GOT3 (cell line): ENCODE measurements at regions not wholly inside any gene's neighbourhood (a gene's known extent, or its start where the extent isn't known, plus 50 kb on each side); places are given as distances from the start of the nearest gene placed in this dataset.

ENCODE experiments used
- DNase-seq: peaks from one replicate; lab custom pipeline; 2025; ENCODE audit warnings: mixed read lengths; lab: John Stamatoyannopoulos, UW

GRCh38 chr21:41593051-41593759 lies 85.2 kb upstream of the TMPRSS2 start:
- DNase-seq: no peak

DNA sequence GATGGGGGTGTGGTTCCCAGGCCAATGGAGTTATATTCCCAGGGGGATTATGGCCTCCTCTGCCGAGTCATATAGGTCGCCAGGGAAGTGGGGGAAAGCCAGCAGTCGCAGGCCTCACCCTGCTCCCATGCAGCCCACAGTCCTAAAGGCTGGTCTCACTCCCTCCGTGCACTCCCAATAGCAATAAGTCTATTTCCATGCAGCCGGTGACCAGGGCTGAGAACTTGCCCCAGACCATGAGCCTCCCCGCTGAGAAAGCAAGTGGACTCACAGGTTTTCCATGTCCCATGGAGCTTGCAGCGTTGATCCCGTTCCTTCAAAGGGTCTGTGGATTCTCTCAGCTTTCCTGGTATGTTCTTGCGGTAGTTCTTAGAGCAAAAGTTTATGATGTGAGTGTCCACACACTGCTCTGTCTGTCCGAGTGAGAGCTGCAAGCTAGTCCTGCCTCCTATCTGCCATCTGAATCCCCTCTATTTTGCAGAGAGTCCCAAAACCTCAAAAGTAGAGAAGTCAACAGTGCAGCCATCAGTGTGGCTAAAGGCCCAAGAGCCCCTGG lies 81.7 kb upstream of the TMPRSS2 start:
- no peak for DNase-seq

DNA sequence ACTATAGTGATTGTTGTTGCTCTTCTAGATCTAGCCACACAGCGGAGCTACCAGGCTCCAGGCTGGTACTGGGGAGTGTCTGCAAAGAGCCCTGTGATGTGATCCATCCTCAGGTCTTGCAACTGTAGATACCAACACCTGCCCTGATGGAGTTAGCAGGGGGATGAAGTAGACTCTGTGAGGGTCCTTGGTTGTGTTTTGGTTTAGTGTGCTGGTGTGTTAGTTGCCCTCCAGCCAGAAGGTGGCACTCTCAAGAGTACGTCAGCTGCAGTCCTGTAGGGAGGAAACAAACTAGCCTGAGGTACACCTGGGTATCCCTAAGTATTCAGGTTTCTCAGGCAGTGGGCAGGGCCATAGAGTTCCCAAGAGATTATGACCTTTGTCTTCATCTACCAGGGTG lies 81.2 kb upstream of the TMPRSS2 start:
- no peak for DNase-seq

DNA sequence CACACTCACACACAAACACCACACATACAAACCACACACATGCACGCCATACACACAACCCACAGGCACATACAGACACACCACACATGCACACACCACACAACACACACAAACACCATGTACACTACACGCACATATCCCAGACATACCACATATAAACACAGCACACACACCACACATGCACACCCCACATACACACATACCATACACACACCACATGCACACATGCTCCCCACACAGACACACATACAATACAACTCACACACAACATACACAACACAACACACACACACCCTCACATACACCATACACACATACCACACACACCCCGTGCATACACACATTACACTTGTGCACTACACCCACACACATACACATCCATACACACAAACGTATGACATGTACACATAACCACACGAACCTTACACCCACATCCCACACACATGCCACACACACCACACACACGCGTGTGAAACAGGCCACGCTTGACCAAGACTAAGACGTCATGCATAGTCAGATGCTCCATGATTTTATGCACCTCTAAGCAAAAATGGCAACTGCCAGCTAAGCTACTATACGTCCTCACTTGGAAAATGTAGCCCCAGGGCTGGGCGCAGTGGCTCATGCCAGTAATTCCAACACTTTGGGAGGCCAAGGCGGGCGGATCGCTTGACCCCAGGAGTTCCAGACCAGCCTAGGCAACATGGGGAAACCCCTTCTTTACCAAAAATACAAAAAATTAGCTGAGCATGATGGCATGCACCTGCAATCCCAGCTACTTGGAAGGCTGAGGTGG lies 77.4 kb upstream of the TMPRSS2 start:
- no peak for DNase-seq

GRCh38 chr21:41584603-41585176 lies 76.7 kb upstream of the TMPRSS2 start:
- no peak for DNase-seq

DNA sequence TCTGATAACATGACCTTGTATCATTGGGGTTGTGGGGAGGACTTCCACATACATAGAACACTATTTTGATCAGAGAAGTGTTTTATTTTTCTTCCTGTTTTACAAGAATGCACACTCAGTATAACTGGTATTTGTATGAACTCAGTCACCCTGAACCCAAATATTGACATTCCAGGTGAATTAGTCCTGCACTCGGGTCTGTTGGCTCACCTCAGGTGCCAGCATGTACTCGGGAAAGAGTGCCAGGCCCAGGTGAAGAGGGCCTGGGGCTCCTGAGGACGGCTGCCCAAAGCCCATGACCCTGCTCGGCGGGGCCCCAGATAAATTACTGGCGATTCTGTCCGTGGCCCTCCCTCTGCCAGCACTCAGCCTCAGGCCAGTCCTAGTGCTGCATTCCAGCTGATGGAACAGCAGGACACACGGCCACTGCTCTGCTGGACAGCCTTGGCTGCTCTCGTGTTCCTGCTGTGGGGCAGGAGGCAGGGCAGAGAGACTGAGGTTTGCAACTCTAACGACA lies 75.4 kb upstream of the TMPRSS2 start:
- no peak for DNase-seq

GRCh38 chr21:41582866-41583265 lies 74.9 kb upstream of the TMPRSS2 start:
- DNase-seq: no peak

- DNase-seq: no peak
Measured at GRCh38 chr21:41582298-41582840, 74.4 kb upstream of the TMPRSS2 start.

- DNase-seq: no peak
Measured at GRCh38 chr21:41581592-41582228, 73.8 kb upstream of the TMPRSS2 start.

DNA sequence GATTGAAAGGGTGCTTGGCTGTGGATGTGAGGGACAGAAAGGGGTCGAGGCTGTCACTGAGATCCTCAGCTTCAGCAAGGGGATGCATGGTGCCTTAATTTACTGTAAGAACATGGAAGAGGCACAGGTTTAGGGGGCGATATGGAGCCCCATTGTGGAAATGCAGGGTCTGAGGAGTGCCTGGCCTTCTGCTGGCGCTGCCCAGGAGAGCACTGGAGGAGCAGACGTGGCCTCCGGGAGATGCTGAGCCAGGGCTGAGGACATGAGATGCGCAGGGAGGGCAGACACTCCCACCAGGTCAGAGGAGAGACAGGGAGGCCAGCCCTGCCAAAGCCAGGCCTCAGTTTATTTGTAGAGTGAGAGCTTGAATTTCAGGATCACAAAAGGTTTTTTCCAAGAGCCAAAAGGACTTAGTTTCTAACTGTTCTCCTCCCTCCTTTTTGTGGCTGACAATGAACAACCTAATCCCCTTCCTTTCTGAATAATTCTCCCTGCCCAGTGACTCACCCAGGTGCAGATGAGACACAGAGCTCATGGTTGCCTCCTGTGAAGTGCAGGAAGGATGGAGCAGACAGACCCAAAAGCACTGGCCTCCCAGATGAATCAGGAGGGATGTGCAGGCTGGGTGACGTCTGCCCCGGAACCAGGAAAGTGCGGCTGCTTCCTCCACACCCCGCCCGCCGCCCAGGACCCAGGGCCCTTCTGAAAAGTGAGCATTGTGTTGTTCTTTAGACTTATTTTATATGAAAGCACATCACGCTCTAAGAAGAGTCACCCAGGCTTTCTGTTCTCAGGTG lies 73.0 kb upstream of the TMPRSS2 start:
- DNase-seq: no peak

DNA sequence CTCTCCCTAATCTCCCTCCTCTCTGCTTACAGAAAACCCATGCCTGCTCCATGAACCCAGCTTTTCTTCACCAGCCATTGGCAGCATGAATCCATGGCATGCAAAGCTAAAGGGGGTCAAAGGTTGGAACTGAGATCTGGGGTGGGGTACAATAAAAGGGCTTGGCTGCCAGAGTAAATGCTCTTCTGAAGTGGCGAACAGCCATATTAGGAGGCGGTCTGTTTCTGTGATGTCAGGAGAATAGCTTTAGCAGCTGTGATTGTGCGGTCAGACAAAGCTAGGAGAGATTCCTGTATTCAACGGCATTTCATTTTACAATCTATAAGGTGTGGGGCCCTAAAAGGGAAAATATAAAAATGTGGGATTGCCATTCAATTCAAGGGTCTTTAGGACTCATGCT lies 71.7 kb upstream of the TMPRSS2 start:
- no peak for DNase-seq

DNA sequence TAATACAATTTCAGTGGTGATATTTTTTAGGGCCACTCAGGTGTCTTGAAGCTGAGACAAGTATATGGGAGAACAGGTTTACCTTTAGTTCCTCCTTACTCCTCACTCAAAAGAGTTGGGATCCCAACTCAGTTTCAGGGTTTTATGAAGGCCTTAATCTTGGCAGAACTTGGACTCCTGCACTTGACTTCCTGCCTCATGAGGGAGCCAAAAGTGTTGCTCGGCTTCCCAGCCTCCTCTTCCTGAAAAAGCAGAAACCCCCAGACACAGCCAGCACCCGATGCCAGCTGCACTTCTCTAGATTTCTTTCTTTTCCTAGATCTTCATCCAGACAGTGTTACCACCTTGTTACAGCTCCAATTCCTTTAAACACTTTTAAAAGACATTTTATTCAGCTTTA lies 70.8 kb upstream of the TMPRSS2 start:
- no peak for DNase-seq

DNA sequence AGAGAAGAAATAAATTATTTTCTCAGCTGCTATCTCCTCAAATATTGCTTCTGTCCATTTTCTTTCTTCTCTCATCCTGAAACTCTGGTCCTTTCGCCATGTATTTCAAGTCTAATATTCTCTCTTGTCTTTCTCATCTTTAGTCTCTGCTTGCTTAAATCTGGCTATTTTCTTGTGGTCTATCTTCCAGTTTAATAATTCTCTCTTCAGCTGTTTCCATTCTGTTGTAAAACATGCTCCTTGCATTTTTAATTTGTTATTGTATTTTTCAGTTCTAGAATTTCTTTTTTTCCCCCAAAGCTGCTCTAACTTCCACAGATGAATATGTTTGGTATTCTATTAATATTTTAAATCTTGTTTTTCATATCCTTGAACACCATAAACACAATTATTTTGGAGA lies 70.1 kb upstream of the TMPRSS2 start:
- no peak for DNase-seq

DNA sequence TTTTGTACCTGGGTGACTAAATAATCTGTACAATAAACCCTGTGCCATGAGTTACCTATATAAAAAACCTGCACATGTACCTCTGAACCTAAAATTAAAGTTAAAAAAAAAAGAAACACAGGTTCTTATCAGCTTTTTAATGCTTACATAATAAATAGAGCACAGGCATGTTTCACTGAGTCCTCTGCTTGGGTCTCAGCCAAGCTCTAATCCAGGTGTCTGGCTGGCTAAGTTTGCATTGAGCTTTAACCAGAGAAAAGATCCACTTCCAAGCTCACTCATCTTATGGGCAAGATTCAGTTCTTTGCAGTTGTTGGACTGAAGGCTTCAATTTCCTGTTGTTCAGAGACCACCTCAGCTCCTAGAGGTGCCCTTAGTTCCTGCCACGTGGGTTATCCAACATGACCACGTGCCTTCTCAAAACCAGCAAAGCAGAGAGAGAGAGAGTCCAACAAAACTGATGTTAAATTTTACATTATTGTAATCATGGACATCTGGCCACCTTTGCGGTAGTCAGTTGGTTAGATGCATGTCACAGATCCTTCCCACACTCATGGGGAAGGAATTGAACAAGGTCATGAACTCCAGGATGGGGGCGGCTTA lies 68.2 kb upstream of the TMPRSS2 start:
- no peak for DNase-seq

GRCh38 chr21:41573902-41574690 lies 66.1 kb upstream of the TMPRSS2 start:
- DNase-seq: no peak

- DNase-seq: no peak
Measured at GRCh38 chr21:41571938-41572510, 64.1 kb upstream of the TMPRSS2 start.

GRCh38 chr21:41570791-41571355 lies 62.9 kb upstream of the TMPRSS2 start:
- no peak for DNase-seq

DNA sequence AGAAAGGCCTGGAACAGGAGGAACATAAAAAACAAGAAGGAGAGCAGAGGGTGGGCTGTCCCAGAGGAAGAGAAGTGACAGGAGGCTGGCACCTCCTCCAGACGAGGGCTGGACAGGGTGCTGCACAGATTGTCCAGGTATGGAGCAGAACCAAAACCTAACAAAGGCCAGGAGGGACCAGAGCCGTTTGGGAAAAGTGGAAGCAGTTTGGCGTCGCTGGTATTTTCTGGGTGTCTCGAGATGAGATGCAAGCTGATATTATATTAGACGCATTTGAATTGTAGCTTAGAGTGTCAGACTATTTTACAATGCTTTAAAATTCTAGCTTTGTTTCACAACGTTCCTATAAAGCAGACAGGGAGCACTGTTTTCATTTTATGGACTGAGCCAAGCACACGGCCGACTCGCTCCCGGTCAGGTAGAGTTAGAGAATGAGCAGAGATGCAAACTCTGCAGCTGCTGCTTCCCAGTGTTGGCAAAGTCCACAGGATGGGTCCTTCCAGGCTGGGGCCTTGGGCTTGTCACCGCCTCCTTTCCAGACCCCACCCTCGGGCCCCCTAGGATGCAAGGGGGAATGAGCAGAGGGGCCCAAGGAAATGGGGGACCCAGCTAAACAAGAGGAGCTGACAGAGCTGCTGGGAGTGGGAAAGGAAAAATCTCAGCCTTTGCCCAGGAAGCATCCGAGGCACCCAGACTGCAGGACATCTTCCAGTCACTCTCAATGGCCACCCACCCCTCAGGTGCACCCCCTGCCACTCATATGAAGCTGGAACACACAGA lies 60.8 kb upstream of the TMPRSS2 start:
- no peak for DNase-seq
